ENCODE measurements at regions not wholly inside any gene's neighbourhood (a gene's known extent, or its start where the extent isn't known, plus 50 kb on each side); places are given as distances from the start of the nearest gene placed in this dataset.

GRCh38 chr6:141439513-141439912, 693.2 kb upstream of the GJE1 start:
- Mint-ChIP-seq H3K4me3 (no peak overlapping the region), H3K27me3 (no peaks in the 10 kb centered on the region), H3K4me1 (no peaks in the 10 kb centered on the region), H3K36me3 (ENCODE audit: low read depth) (no peaks in the 10 kb centered on the region), H3K27ac (no peak overlapping the region), H3K9me3 (no peaks in the 10 kb centered on the region)
- POLR2A ChIA-PET, result no interaction called here
- TF ChIP-seq CTCF (IDR thresholded peaks at IDR 0.05), result no peak
- no peak for DNase-seq
- no peak for ATAC-seq (ENCODE audit: low read depth)
- CTCF ChIA-PET, result no interaction called here
- intact Hi-C loops (cut with micrococcal nuclease), result no loop called here

- H3K4me3 Mint-ChIP-seq, result no peak overlapping the region
Measured at GRCh38 chr6:141437685-141438084, 695.0 kb upstream of the GJE1 start.

GRCh38 chr6:141437011-141437410, 695.7 kb upstream of the GJE1 start:
- POLR2A ChIA-PET, result no interaction called here
- no peaks in the 10 kb centered on the region for H3K9me3 Mint-ChIP-seq
- no peaks in the 10 kb centered on the region for H3K4me1 Mint-ChIP-seq
- ATAC-seq (ENCODE audit: low read depth) (no peak), DNase-seq (no peak)
- CTCF ChIA-PET, result no interaction called here
- TF ChIP-seq CTCF (IDR thresholded peaks at IDR 0.05), result no peak
- no peak overlapping the region for H3K27ac Mint-ChIP-seq
- intact Hi-C loops (cut with micrococcal nuclease), result no loop called here
- no peaks in the 10 kb centered on the region for H3K27me3 Mint-ChIP-seq
- H3K36me3 Mint-ChIP-seq (ENCODE audit: low read depth), result no peaks in the 10 kb centered on the region
- no peak overlapping the region for H3K4me3 Mint-ChIP-seq

More at GRCh38 chr6:141437685-141438084, 695.0 kb upstream of the GJE1 start:
- Mint-ChIP-seq H3K27ac (no peak overlapping the region), H3K36me3 (ENCODE audit: low read depth) (no peaks in the 10 kb centered on the region), H3K4me1 (no peaks in the 10 kb centered on the region), H3K9me3 (no peaks in the 10 kb centered on the region), H3K27me3 (no peaks in the 10 kb centered on the region)
- DNase-seq (no peak), ATAC-seq (ENCODE audit: low read depth) (no peak)
- ChIA-PET CTCF (no interaction called here), POLR2A (no interaction called here)
- intact Hi-C loops (cut with micrococcal nuclease), result no loop called here
- TF ChIP-seq CTCF (IDR thresholded peaks at IDR 0.05), result no peak

- Mint-ChIP-seq H3K4me3 (no peak overlapping the region), H3K4me1 (peaks cover 8% of the 10 kb centered on the region), H3K27me3 (no peaks in the 10 kb centered on the region), H3K36me3 (ENCODE audit: low read depth) (peaks cover 3% of the 10 kb centered on the region), H3K9me3 (peaks cover 28% of the 10 kb centered on the region), H3K27ac (no peak overlapping the region)
- CTCF ChIA-PET, result no interaction called here
- DNase-seq (no peak), ATAC-seq (ENCODE audit: low read depth) (no peak)
- TF ChIP-seq CTCF (IDR thresholded peaks at IDR 0.05), result no peak
- intact Hi-C loops (cut with micrococcal nuclease), result no loop called here
- POLR2A ChIA-PET, result no interaction called here
Measured at GRCh38 chr6:141426400-141426980, 706.2 kb upstream of the GJE1 start.

GRCh38 chr6:141421378-141421777, 711.3 kb upstream of the GJE1 start:
- ChIA-PET POLR2A (no interaction called here), CTCF (no interaction called here)
- DNase-seq (no peak), ATAC-seq (ENCODE audit: low read depth) (no peak)
- intact Hi-C loops (cut with micrococcal nuclease), result no loop called here
- no peaks in the 10 kb centered on the region for H3K36me3 Mint-ChIP-seq (ENCODE audit: low read depth)
- no peaks in the 10 kb centered on the region for H3K4me1 Mint-ChIP-seq
- H3K9me3 Mint-ChIP-seq, result peaks cover 13% of the 10 kb centered on the region
- no peak for TF ChIP-seq CTCF (IDR thresholded peaks at IDR 0.05)
- H3K27me3 Mint-ChIP-seq, result no peaks in the 10 kb centered on the region
- no peak overlapping the region for H3K27ac Mint-ChIP-seq
- H3K4me3 Mint-ChIP-seq, result no peak overlapping the region
